Trophoblast cell (in vitro differentiated cells and primary cell): ENCODE measurements at regions not wholly inside any gene's neighbourhood (a gene's known extent, or its start where the extent isn't known, plus 50 kb on each side); places are given as distances from the start of the nearest gene placed in this dataset.

Source experiments
- DNase-seq, 2 donors: peaks; one replicate each; pipeline ENCODE4 v3.0.0-alpha.2; 2016
- H2AFZ ChIP-seq: 2 replicates; pipeline ENCODE4 v1.6.1; 2013; ENCODE audit warnings: low read length, moderate library complexity, mild to moderate bottlenecking; ENCODE audit not compliant: insufficient read depth, poor library complexity
- H2AK5ac ChIP-seq: 2 replicates; pipeline ENCODE4 v1.6.1; 2013; ENCODE audit warnings: mild to moderate bottlenecking, low read length
- H2BK120ac ChIP-seq: 2 replicates; pipeline ENCODE4 v1.6.1; 2013; ENCODE audit warnings: low read length, mild to moderate bottlenecking, moderate library complexity; ENCODE audit not compliant: insufficient read depth, poor library complexity
- H2BK12ac ChIP-seq: 2 replicates; pipeline ENCODE4 v1.6.1; 2013; ENCODE audit warnings: mild to moderate bottlenecking, low read length, moderate library complexity
- H2BK5ac ChIP-seq: 2 replicates; pipeline ENCODE4 v1.6.1; 2013; ENCODE audit warnings: low read length, low read depth, moderate library complexity, mild to moderate bottlenecking; ENCODE audit not compliant: poor library complexity
- H3K14ac ChIP-seq: 2 replicates; pipeline ENCODE4 v1.6.1; 2013; ENCODE audit warnings: mild to moderate bottlenecking, low read length
- H3K18ac ChIP-seq: 2 replicates; pipeline ENCODE4 v1.6.1; 2013; ENCODE audit warnings: mild to moderate bottlenecking, low read length
- H3K23ac ChIP-seq: 2 replicates; pipeline ENCODE4 v1.6.1; 2013; ENCODE audit warnings: low read length
- H3K27ac ChIP-seq: 2 replicates; pipeline ENCODE4 v1.5.1; 2013; ENCODE audit warnings: low read depth, mild to moderate bottlenecking, inconsistent platforms, low read length, moderate library complexity
- H3K27me3 ChIP-seq: 2 replicates; pipeline ENCODE4 v1.6.1; 2013; ENCODE audit warnings: inconsistent platforms, mild to moderate bottlenecking, low read length, moderate library complexity; ENCODE audit not compliant: insufficient read depth
- H3K36me3 ChIP-seq, 2 experiments: 1 replicate in 1 of 2; 2 replicates in 1 of 2; pipeline ENCODE4 v1.6.1; 2013; ENCODE audit warnings: low read length in 2 of 2, mild to moderate bottlenecking in 2 of 2, moderate library complexity in 1 of 2; ENCODE audit not compliant: insufficient read depth in 2 of 2, control insufficient read depth in 1 of 2
- H3K4ac ChIP-seq: 2 replicates; pipeline ENCODE4 v1.6.1; 2013; ENCODE audit warnings: low read depth, mild to moderate bottlenecking, low read length, moderate library complexity
- H3K4me1 ChIP-seq, 2 experiments: 1 replicate in 1 of 2; 2 replicates in 1 of 2; pipeline ENCODE4 v1.6.1; 2013; ENCODE audit warnings: low read length in 2 of 2, mild to moderate bottlenecking in 2 of 2, moderate library complexity in 1 of 2; ENCODE audit not compliant: insufficient read depth in 2 of 2, control insufficient read depth in 1 of 2
- H3K4me2 ChIP-seq: 2 replicates; pipeline ENCODE4 v1.6.1; 2013; ENCODE audit warnings: inconsistent platforms, mild to moderate bottlenecking, low read length, moderate library complexity
- H3K4me3 ChIP-seq: 2 replicates; pipeline ENCODE4 v1.5.1; 2013; ENCODE audit warnings: mild to moderate bottlenecking, low read depth, low read length, inconsistent platforms
- H3K79me1 ChIP-seq: one replicate; pipeline ENCODE4 v1.6.1; 2013; ENCODE audit warnings: low read length
- H3K79me2 ChIP-seq: 2 replicates; pipeline ENCODE4 v1.6.1; 2013; ENCODE audit warnings: low read length, mild to moderate bottlenecking; ENCODE audit not compliant: control insufficient read depth, insufficient read depth, poor library complexity
- H3K9ac ChIP-seq: 2 replicates; pipeline ENCODE4 v1.6.1; 2013; ENCODE audit warnings: mild to moderate bottlenecking, low read length
- H3K9me3 ChIP-seq: 2 replicates; pipeline ENCODE4 v1.6.1; 2013; ENCODE audit warnings: low read depth, mild to moderate bottlenecking, control low read depth, inconsistent platforms, low read length; ENCODE audit not compliant: insufficient read depth
- H4K12ac ChIP-seq: 2 replicates; pipeline ENCODE4 v1.6.1; 2013; ENCODE audit warnings: low read depth, mild to moderate bottlenecking, low read length, moderate library complexity
- H4K8ac ChIP-seq: 2 replicates; pipeline ENCODE4 v1.6.1; 2013; ENCODE audit warnings: low read depth, mild to moderate bottlenecking, low read length, moderate library complexity
- H4K91ac ChIP-seq: one replicate; pipeline ENCODE4 v1.6.1; 2013; ENCODE audit warnings: low read depth, mild to moderate bottlenecking, low read length, moderate library complexity
- WGBS: extraction: QIAGEN DNeasy Blood & Tissue Kit; methylation state at CpG from one replicate; pipeline ENCODE4 v1.1.7; 2013; ENCODE audit warnings: missing lambda C conversion rate; ENCODE audit not compliant: insufficient read length, insufficient coverage; ENCODE audit errors: extremely low coverage; 5-methylcytosine and 5-hydroxymethylcytosine counted together

DNA sequence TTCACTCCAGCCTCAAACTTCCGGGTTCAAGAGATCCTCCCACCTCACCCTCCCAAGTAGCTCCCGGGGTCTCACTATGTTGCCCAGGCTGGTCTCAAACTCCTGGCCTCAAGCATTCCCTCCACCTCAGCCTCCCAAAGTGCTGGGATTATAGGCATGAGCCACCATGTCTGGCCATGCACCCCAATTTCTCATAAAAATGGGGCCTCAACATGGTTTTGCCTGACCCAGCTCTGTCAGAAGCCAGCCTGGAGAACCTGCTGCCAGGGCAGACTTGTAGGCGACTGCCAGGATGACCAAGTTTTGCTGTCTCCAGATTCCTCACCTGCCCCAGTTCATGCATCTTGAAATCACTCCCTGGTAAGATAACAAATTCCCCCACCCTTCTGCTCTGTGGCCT lies 82.9 kb downstream of the AIPL1 start:
- peaks cover 1% of the 10 kb centered on the region for H3K9me3 ChIP-seq
- H2AFZ ChIP-seq, result no peak overlapping the region
- H3K23ac ChIP-seq, result no peak overlapping the region
- H3K4me3 ChIP-seq, result no peak overlapping the region
- no peak overlapping the region for H3K18ac ChIP-seq
- no peak overlapping the region for H4K91ac ChIP-seq
- H3K4me1 ChIP-seq, result no peaks in the 10 kb centered on the region
- H2BK5ac ChIP-seq, result no peak overlapping the region
- no peak overlapping the region for H2BK12ac ChIP-seq
- no peak overlapping the region for H4K8ac ChIP-seq
- no peak for DNase-seq
- H4K12ac ChIP-seq, result no peak overlapping the region
- WGBS, result no CpG with 5 or more reads among the region's 3 CpGs
- no peaks in the 10 kb centered on the region for H3K27me3 ChIP-seq
- no peak overlapping the region for H3K4ac ChIP-seq
- H2AK5ac ChIP-seq, result no peak overlapping the region
- H3K36me3 ChIP-seq, result no peaks in the 10 kb centered on the region
- no peak overlapping the region for H3K4me2 ChIP-seq
- no peaks in the 10 kb centered on the region for H3K79me2 ChIP-seq
- no peaks in the 10 kb centered on the region for H3K79me1 ChIP-seq
- no peak overlapping the region for H3K9ac ChIP-seq
- no peak overlapping the region for H3K14ac ChIP-seq
- no peak overlapping the region for H3K27ac ChIP-seq
- no peak overlapping the region for H2BK120ac ChIP-seq

DNA sequence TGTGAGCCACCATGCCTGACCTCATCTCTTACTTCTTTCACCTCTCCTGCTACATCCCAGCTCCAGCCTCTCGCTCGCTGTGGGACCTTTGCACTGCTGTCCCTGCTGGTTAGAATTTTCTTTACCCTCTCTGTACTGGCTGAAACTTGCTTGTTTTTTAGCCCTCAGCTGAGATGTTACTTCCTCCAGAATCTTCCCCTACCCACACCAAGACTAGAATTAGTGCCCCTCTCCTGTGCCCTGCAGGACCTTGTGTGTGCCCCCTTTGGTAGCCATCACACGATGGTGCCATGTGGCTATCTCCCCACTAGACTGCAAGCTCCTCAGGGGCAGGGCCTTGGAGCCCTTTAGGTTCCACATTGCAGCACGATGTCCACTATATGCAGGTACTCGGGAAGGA lies 84.1 kb downstream of the AIPL1 start:
- no peaks in the 10 kb centered on the region for H3K79me2 ChIP-seq
- no peak overlapping the region for H4K91ac ChIP-seq
- H3K4me3 ChIP-seq, result no peak overlapping the region
- no CpG with 5 or more reads among the region's 5 CpGs for WGBS
- H3K4me2 ChIP-seq, result no peak overlapping the region
- no peak overlapping the region for H4K8ac ChIP-seq
- no peak overlapping the region for H2AK5ac ChIP-seq
- H3K14ac ChIP-seq, result no peak overlapping the region
- H2BK120ac ChIP-seq, result no peak overlapping the region
- no peak overlapping the region for H3K23ac ChIP-seq
- no peak overlapping the region for H4K12ac ChIP-seq
- no peaks in the 10 kb centered on the region for H3K79me1 ChIP-seq
- H3K9me3 ChIP-seq, result peaks cover 1% of the 10 kb centered on the region
- H2BK12ac ChIP-seq, result no peak overlapping the region
- no peaks in the 10 kb centered on the region for H3K4me1 ChIP-seq
- H3K27me3 ChIP-seq, result no peaks in the 10 kb centered on the region
- H3K27ac ChIP-seq, result no peak overlapping the region
- no peak overlapping the region for H3K18ac ChIP-seq
- H3K36me3 ChIP-seq, result no peaks in the 10 kb centered on the region
- no peak for DNase-seq
- no peak overlapping the region for H2BK5ac ChIP-seq
- no peak overlapping the region for H3K4ac ChIP-seq
- H3K9ac ChIP-seq, result no peak overlapping the region
- H2AFZ ChIP-seq, result no peak overlapping the region

DNA sequence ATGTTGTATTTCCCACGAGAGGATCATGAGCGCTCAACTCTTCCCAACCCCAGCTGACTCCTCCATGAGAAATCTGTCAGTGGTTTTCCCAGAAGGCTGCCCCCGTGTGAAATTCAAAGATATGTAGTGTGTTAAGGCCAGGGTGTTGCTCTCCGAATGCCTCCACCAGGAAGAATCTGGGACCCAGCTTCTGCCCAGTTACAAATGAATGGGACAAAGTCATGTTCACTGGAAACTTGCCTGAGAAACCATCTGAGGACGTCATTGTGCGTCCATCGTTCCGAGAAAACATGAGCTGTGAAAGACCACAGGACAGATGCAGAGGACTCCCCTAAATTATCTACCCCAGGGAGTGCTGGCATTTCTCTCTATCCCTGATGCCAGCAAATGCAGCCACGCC lies 86.0 kb downstream of the AIPL1 start:
- no peak overlapping the region for H2AFZ ChIP-seq
- no peak for DNase-seq
- H3K79me1 ChIP-seq, result no peaks in the 10 kb centered on the region
- H3K14ac ChIP-seq, result no peak overlapping the region
- H3K4me1 ChIP-seq, result no peaks in the 10 kb centered on the region
- no peak overlapping the region for H2BK120ac ChIP-seq
- H3K27me3 ChIP-seq, result no peaks in the 10 kb centered on the region
- H4K91ac ChIP-seq, result no peak overlapping the region
- no peak overlapping the region for H3K4me2 ChIP-seq
- no CpG with 5 or more reads among the region's 9 CpGs for WGBS
- H3K4me3 ChIP-seq, result no peak overlapping the region
- no peak overlapping the region for H2AK5ac ChIP-seq
- H3K9me3 ChIP-seq, result peaks cover 1% of the 10 kb centered on the region
- H3K18ac ChIP-seq, result no peak overlapping the region
- H4K12ac ChIP-seq, result no peak overlapping the region
- H3K27ac ChIP-seq, result no peak overlapping the region
- no peaks in the 10 kb centered on the region for H3K79me2 ChIP-seq
- H3K4ac ChIP-seq, result no peak overlapping the region
- H2BK5ac ChIP-seq, result no peak overlapping the region
- no peak overlapping the region for H2BK12ac ChIP-seq
- no peak overlapping the region for H3K23ac ChIP-seq
- no peak overlapping the region for H4K8ac ChIP-seq
- H3K9ac ChIP-seq, result no peak overlapping the region
- no peaks in the 10 kb centered on the region for H3K36me3 ChIP-seq

DNA sequence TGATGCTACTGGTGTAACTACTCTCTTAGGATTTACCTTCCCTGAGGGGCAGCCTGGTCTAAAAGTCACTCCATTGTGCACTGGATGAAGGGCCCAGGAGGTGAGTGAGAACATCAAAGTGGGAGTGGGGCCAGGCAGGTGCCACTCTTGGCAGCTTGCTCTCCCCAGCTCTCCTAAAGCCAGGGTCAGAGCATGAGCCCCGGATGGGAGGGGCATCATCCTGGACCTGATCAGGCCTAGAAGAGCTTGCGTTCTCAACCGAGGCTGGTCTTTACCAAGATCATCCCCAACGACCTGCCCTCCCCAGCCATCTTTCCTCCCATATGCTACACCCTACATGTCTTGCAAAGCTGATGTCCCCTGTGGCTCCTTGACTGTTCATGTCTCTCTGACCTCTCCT lies 87.1 kb downstream of the AIPL1 start:
- no peak overlapping the region for H3K27ac ChIP-seq
- H3K36me3 ChIP-seq, result no peaks in the 10 kb centered on the region
- H3K79me2 ChIP-seq, result no peaks in the 10 kb centered on the region
- no peak overlapping the region for H2BK5ac ChIP-seq
- H3K18ac ChIP-seq, result no peak overlapping the region
- no peak for DNase-seq
- no peak overlapping the region for H4K91ac ChIP-seq
- H3K27me3 ChIP-seq, result no peaks in the 10 kb centered on the region
- no peak overlapping the region for H4K12ac ChIP-seq
- H3K23ac ChIP-seq, result no peak overlapping the region
- H3K14ac ChIP-seq, result no peak overlapping the region
- no peak overlapping the region for H4K8ac ChIP-seq
- no peak overlapping the region for H3K4ac ChIP-seq
- H2AK5ac ChIP-seq, result no peak overlapping the region
- H3K4me1 ChIP-seq, result no peaks in the 10 kb centered on the region
- no peak overlapping the region for H2BK120ac ChIP-seq
- H2AFZ ChIP-seq, result no peak overlapping the region
- peaks cover 1% of the 10 kb centered on the region for H3K9me3 ChIP-seq
- no peak overlapping the region for H3K9ac ChIP-seq
- no CpG with 5 or more reads among the region's 4 CpGs for WGBS
- no peak overlapping the region for H3K4me3 ChIP-seq
- no peaks in the 10 kb centered on the region for H3K79me1 ChIP-seq
- H2BK12ac ChIP-seq, result no peak overlapping the region
- no peak overlapping the region for H3K4me2 ChIP-seq
